Coronary artery (tissue), 2 donors: ENCODE measurements at regions not wholly inside any gene's neighbourhood (a gene's known extent, or its start where the extent isn't known, plus 50 kb on each side); places are given as distances from the start of the nearest gene placed in this dataset.

Source experiments
- DNase-seq: peaks from one replicate; pipeline ENCODE4 v3.0.0-alpha.2; 2017; ENCODE audit warnings: low spot score
- H3K27ac ChIP-seq, 2 donors: fragments of 200-600 bp; sonication (generic); one replicate each; pipeline ENCODE4 v1.5.1; 2016 to 2019
- H3K4me3 ChIP-seq: fragments of 200-600 bp; sonication (generic); 2 replicates; pipeline ENCODE4 v1.5.1; 2016; ENCODE audit warnings: mild to moderate bottlenecking, moderate library complexity
- TF ChIP-seq, protein P1 (sequence below): fragments of 200-600 bp; sonication (generic); IDR thresholded peaks from one replicate; pipeline ENCODE4 v1.5.1; 2019; ENCODE audit warnings: antibody characterized with exemption

DNA sequence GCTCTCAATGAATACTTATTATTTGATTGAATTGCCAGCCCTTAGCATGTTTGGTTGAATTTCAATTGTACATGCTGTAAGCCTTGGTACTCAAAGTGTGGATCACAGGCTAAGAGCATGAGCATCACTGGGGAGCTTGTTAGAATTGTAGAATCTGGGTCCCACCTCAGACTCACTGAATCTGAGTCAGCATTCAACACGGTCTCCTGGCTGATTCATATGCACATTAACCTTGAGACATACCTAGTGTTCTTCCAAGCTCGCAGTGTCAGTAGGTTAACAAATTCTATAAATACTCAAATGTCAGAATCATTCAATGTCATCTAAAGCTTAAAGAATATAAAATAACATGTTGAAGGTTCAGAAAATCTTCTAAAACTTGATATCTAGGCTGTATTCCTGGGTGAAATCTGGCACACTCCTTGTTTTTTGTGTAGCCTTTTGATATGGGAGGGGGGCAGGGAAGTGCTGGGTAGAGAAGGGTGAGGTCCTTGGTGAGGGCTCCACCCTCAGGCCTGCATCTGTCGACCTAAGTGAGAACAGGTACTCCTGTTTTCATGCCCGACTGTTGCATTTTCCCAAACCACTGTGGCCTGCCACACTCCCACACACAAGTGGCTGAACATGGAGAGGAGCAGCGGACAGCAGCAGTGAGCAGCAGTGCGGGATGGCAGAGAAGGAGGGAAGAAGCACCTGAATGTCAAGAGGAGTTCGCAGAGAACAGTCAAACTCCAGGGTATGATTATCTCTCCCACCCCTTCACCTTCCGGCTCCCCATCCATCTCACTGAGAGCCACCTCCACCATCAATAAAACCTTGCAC lies 529.6 kb upstream of the IGFBP7 start:
- no peak overlapping the region for H3K27ac ChIP-seq
- no peak overlapping the region for H3K4me3 ChIP-seq
- TF ChIP-seq, protein P1, sequence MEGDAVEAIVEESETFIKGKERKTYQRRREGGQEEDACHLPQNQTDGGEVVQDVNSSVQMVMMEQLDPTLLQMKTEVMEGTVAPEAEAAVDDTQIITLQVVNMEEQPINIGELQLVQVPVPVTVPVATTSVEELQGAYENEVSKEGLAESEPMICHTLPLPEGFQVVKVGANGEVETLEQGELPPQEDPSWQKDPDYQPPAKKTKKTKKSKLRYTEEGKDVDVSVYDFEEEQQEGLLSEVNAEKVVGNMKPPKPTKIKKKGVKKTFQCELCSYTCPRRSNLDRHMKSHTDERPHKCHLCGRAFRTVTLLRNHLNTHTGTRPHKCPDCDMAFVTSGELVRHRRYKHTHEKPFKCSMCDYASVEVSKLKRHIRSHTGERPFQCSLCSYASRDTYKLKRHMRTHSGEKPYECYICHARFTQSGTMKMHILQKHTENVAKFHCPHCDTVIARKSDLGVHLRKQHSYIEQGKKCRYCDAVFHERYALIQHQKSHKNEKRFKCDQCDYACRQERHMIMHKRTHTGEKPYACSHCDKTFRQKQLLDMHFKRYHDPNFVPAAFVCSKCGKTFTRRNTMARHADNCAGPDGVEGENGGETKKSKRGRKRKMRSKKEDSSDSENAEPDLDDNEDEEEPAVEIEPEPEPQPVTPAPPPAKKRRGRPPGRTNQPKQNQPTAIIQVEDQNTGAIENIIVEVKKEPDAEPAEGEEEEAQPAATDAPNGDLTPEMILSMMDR, result no peak
- no peak for DNase-seq

DNA sequence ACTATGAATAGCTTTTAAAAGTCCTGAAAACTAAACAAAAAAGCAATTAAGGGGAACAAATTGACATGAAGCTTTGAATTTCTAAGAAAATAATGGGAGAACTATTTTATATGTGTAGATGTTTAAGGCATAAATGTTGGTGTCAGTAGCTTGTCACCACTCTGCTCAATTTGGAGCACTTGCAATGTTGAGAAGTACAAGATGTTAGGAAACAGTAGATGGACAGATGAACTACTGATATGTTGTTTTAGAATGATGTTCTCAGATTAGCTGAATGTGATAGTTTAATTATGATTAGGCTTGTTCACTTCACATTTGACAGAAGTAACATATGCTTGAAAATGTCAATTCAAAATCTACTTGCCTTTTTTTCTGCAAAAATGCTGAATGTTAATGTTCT lies 525.7 kb upstream of the IGFBP7 start:
- TF ChIP-seq, protein P1, result no peak
- no peak overlapping the region for H3K4me3 ChIP-seq
- H3K27ac ChIP-seq, result no peak overlapping the region
- no peak for DNase-seq

DNA sequence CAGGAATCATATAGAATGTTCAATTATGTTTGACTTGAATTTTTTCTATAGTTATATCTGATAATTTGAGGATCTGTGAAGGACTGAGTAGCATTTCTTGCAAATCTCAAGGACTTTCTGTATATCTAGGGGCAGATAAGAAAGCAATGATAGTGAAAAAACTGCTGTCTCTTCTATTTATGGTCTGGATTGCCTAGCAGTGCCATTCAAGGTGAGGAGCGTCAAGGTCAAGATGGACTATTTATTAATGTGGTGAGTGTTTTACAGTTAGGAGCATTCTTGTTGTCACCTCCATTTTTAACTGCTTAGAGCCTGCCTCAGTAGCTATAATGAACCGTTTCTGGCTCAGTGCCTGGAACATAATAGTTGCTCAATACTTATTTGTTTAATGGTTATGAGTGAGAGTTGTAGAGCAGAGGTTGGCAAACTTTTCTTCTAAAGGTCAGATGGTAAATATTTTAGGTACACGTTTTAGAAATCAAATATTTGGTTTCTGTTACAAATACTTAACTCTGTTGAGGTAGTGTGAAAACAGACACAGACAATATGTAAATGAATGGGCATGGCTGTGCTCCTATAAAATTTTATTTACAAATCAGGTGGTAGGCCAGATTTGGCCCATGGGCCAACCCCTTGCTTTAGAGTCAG lies 523.2 kb upstream of the IGFBP7 start:
- TF ChIP-seq, protein P1, result no peak
- no peak overlapping the region for H3K27ac ChIP-seq
- no peak for DNase-seq
- no peak overlapping the region for H3K4me3 ChIP-seq

DNA sequence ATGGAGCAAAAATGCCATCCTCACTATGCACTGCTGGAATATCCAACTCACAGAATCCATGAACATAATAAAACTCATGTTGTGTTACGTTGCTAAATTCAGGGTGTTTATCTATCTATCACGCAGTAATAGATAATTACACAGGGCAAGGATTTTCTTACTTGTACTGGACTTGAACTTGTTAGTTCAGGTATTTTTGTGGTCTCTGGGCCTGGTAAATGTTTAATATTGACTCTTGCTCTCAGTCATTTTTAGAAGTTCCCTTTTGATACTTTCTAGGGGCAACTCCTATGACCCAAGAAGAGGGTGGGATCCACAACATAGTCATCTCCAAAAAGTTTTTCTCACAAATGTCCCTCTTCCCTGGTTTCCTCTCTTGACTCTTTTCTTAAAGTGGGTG lies 522.4 kb upstream of the IGFBP7 start:
- TF ChIP-seq, protein P1, result no peak
- DNase-seq, result no peak
- Histone ChIP-seq H3K27ac (no peak overlapping the region), H3K4me3 (no peak overlapping the region)

DNA sequence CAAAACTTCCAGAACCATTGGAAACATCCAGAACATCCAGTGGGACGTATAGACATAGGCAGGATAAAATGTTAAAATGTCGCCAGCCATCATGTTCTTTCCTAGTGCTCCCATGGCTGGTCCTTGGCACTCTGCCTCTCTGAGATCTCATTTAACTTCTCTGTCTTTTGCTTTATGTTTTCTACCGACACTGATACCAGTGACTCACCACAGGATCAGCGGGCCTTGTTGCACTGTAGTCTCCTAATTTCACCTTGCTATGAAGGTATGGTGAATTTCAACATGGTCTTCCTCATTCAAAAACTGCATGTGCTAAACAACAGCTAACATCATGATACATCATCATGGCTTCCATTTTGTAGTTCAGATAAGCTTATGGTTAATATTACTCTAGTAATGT lies 521.0 kb upstream of the IGFBP7 start:
- DNase-seq, result no peak
- Histone ChIP-seq H3K4me3 (no peak overlapping the region), H3K27ac (no peak overlapping the region)
- TF ChIP-seq, protein P1, result no peak

DNA sequence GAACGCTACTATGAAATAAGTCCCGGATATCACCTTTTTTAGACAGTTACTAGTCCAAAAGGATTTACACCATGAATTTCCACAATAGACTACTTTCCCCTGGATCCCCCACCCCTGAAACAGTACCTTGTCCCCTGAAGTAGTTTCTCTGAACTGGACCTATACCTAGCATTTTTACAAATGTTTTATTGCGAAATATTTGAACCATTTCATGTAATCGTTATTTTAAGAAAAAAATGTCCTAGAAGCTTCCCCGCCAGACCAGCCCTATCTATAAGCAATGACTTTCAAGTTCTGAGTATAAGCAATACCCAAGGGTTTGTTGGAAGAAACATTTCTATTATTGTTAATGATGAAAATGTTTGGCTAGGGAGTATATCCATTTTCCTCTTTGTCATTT lies 517.8 kb upstream of the IGFBP7 start:
- Histone ChIP-seq H3K27ac (no peak overlapping the region), H3K4me3 (no peak overlapping the region)
- TF ChIP-seq, protein P1, result no peak
- DNase-seq, result no peak
